ENCODE measurements at regions not wholly inside any gene's neighbourhood (a gene's known extent, or its start where the extent isn't known, plus 50 kb on each side); places are given as distances from the start of the nearest gene placed in this dataset.

GRCh38 chr16:6797223-6797622 is 535.4 kb upstream of the RBFOX1 start:
- no TSS peak for BruUV-seq (replicated peaks)
- no peaks in the 10 kb centered on the region for H3K36me3 ChIP-seq (replicated peaks in 1 of 2; ENCODE audit: control insufficient read depth in 1 of 2, insufficient read depth in 2 of 2, low read length in 2 of 2)

DNA sequence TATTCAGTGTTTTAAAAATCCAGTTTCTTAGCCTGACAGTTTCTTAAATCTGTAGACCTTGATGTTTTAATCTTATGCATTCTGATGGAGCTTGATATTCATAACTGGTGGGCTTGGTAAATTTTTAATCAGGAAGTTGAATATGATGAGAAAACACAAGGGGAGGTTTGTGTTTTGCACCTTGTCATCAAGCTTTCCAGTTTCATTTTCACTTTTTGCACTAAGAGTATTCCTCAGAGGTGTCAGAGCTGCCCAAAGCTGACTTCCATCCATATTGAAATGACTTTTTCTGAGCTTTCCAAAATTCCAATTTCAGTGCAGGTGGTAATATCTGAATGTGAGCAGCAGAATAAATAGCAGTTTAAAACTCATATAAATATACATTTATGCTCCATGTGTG is 555.0 kb upstream of the RBFOX1 start:
- Histone ChIP-seq H3K9me3 (ENCODE audit: low read length) (no peaks in the 10 kb centered on the region), H2AFZ (ENCODE audit: low read length) (no peak overlapping the region), H3K4me1 (ENCODE audit: insufficient read depth, low read length) (no peaks in the 10 kb centered on the region), H3K9ac (ENCODE audit: insufficient read depth, low read depth, low read length) (no peak overlapping the region), H3K4me3 (replicated peaks in 1 of 3; ENCODE audit: insufficient read depth in 1 of 3, low read depth in 2 of 3, low read length in 3 of 3) (peak overlapping the region in 1 of 3 experiments; percentile 22; a peak in 2 of 6 replicates), H4K20me1 (ENCODE audit: insufficient read depth, low read length) (no peaks in the 10 kb centered on the region), H3K79me2 (ENCODE audit: insufficient read depth, low read length) (no peaks in the 10 kb centered on the region), H3K27me3 (ENCODE audit: control insufficient read depth in 1 of 2, insufficient read depth in 2 of 2, low read length in 2 of 2) (no peaks in the 10 kb centered on the region), H3K27ac (ENCODE audit: extremely low read length, insufficient read depth, low read length) (no peak overlapping the region), H3K4me2 (ENCODE audit: low read depth, low read length) (0 out of 2 replicates have a peak overlapping the region, but pooled peaks have one; percentile 20), H3K36me3 (replicated peaks in 1 of 2; ENCODE audit: control insufficient read depth in 1 of 2, insufficient read depth in 2 of 2, low read length in 2 of 2) (no peaks in the 10 kb centered on the region)
- in situ Hi-C loops (cut with HindIII; ENCODE audit: extremely low pct_ligation_motif_present, low pct_unique_long_range_greater_than_20kb) = no loop called here
- no peak for ATAC-seq
- BruUV-seq (replicated peaks) = no TSS peak
- ChIA-PET CTCF (ENCODE audit: low intra/inter-chr PET ratio, low total read pairs) (no interaction called here), POLR2A (no interaction called here)
- intact Hi-C loops (cut with micrococcal nuclease; ENCODE audit: unreplicated experiment) = no loop called here
- TF ChIP-seq THAP8 (CRISPR knock-in tag; IDR thresholded peaks at IDR 0.05; ENCODE audit: borderline replicate concordance) = no peak
- no peak for TF ChIP-seq SATB2 (CRISPR knock-in tag; IDR thresholded peaks at IDR 0.05)
- no peak for TF ChIP-seq XBP1 (CRISPR knock-in tag; IDR thresholded peaks at IDR 0.05)
- TF ChIP-seq TEAD3 (CRISPR knock-in tag; optimal IDR thresholded peaks at IDR 0.05; ENCODE audit: borderline replicate concordance) = no peak
- no peak for FAIRE-seq
- DNase-seq (ENCODE audit: low spot score) = no peak

More at GRCh38 chr16:6797223-6797622, 535.4 kb upstream of the RBFOX1 start:
- no peaks in the 10 kb centered on the region for H4K20me1 ChIP-seq (ENCODE audit: insufficient read depth, low read length)
- POLR2A ChIA-PET = no interaction called here
- H3K9ac ChIP-seq (ENCODE audit: insufficient read depth, low read depth, low read length) = no peak overlapping the region
- intact Hi-C loops (cut with micrococcal nuclease; ENCODE audit: unreplicated experiment) = no loop called here
- in situ Hi-C loops (cut with HindIII; ENCODE audit: extremely low pct_ligation_motif_present, low pct_unique_long_range_greater_than_20kb) = no loop called here
- WGBS (ENCODE audit: low lambda C conversion rate) = 9% methylated on average over 6 of the region's 6 CpGs
- H3K79me2 ChIP-seq (ENCODE audit: insufficient read depth, low read length) = no peaks in the 10 kb centered on the region
- DNase-seq (ENCODE audit: low spot score) = no peak
- H3K27me3 ChIP-seq (ENCODE audit: control insufficient read depth in 1 of 2, insufficient read depth in 2 of 2, low read length in 2 of 2) = no peaks in the 10 kb centered on the region
- H3K4me2 ChIP-seq (ENCODE audit: low read depth, low read length) = no peak overlapping the region
- H3K9me3 ChIP-seq (ENCODE audit: low read length) = peaks cover 40% of the 10 kb centered on the region; the same call in 1 of the 2 replicates
- TF ChIP-seq HOXA5 (CRISPR knock-in tag; IDR thresholded peaks at IDR 0.05) (no peak), ZMAT5 (CRISPR knock-in tag; IDR thresholded peaks at IDR 0.05; ENCODE audit: borderline replicate concordance, low read depth) (no peak), CEBPB (IDR thresholded peaks at IDR 0.05; ENCODE audit: borderline replicate concordance, low read depth, low read length) (peak; percentile 79)
- TF ChIP-seq, protein P1, sequence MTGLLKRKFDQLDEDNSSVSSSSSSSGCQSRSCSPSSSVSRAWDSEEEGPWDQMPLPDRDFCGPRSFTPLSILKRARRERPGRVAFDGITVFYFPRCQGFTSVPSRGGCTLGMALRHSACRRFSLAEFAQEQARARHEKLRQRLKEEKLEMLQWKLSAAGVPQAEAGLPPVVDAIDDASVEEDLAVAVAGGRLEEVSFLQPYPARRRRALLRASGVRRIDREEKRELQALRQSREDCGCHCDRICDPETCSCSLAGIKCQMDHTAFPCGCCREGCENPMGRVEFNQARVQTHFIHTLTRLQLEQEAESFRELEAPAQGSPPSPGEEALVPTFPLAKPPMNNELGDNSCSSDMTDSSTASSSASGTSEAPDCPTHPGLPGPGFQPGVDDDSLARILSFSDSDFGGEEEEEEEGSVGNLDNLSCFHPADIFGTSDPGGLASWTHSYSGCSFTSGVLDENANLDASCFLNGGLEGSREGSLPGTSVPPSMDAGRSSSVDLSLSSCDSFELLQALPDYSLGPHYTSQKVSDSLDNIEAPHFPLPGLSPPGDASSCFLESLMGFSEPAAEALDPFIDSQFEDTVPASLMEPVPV (CRISPR knock-in tag; IDR thresholded peaks at IDR 0.05) = no peak
- no peak overlapping the region for H3K4me3 ChIP-seq (replicated peaks in 1 of 3; ENCODE audit: insufficient read depth in 1 of 3, low read depth in 2 of 3, low read length in 3 of 3)
- CTCF ChIA-PET (ENCODE audit: low intra/inter-chr PET ratio, low total read pairs) = no interaction called here
- no peaks in the 10 kb centered on the region for H3K4me1 ChIP-seq (ENCODE audit: insufficient read depth, low read length)
- H3K27ac ChIP-seq (ENCODE audit: extremely low read length, insufficient read depth, low read length) = no peak overlapping the region
- no peak for FAIRE-seq
- no peak for ATAC-seq
- H2AFZ ChIP-seq (ENCODE audit: low read length) = no peak overlapping the region

Data from HepG2 (cell line).